Hepatocyte (in vitro differentiated cells): ENCODE measurements at regions not wholly inside any gene's neighbourhood (a gene's known extent, or its start where the extent isn't known, plus 50 kb on each side); places are given as distances from the start of the nearest gene placed in this dataset.

Experiments used
- DNase-seq: peaks from one replicate; pipeline ENCODE4 v3.0.0-alpha.2; 2016; ENCODE audit warnings: low spot score
- H2AFZ ChIP-seq: fragments of 200-600 bp; sonication (generic); 2 replicates; pipeline ENCODE4 v1.6.0; 2016; ENCODE audit warnings: antibody characterized with exemption, mild to moderate bottlenecking
- H3K27ac ChIP-seq: fragments of 200-600 bp; sonication (generic); 2 replicates; pipeline ENCODE4 v1.5.1; 2016; ENCODE audit warnings: mild to moderate bottlenecking
- H3K27me3 ChIP-seq: fragments of 200-600 bp; sonication (generic); 2 replicates; pipeline ENCODE4 v1.6.1; 2016
- H3K36me3 ChIP-seq: fragments of 200-600 bp; sonication (generic); replicated peaks from 2 replicates; pipeline ENCODE4 v1.5.1; 2016; ENCODE audit warnings: low read depth; ENCODE audit not compliant: insufficient read depth
- H3K4me1 ChIP-seq: fragments of 200-600 bp; sonication (generic); 2 replicates; pipeline ENCODE4 v1.5.1; 2016; ENCODE audit warnings: mild to moderate bottlenecking, moderate library complexity; ENCODE audit not compliant: insufficient read depth
- H3K4me2 ChIP-seq: fragments of 200-600 bp; sonication (generic); 2 replicates; pipeline ENCODE4 v1.6.0; 2016
- H3K4me3 ChIP-seq: fragments of 200-600 bp; sonication (generic); 2 replicates; pipeline ENCODE4 v1.5.1; 2016; ENCODE audit warnings: mild to moderate bottlenecking
- H3K79me2 ChIP-seq: fragments of 200-600 bp; sonication (generic); 2 replicates; pipeline ENCODE4 v1.6.0; 2017; ENCODE audit warnings: mild to moderate bottlenecking
- H3K9me2 ChIP-seq: fragments of 200-600 bp; sonication (generic); replicated peaks from 2 replicates; pipeline ENCODE4 v1.6.0; 2017; ENCODE audit warnings: mild to moderate bottlenecking; ENCODE audit not compliant: insufficient read depth
- H3K9me3 ChIP-seq: fragments of 200-600 bp; sonication (generic); 2 replicates; pipeline ENCODE4 v1.5.1; 2016; ENCODE audit warnings: low read depth, mild to moderate bottlenecking
- H4K20me1 ChIP-seq: fragments of 200-600 bp; sonication (generic); 2 replicates; pipeline ENCODE4 v1.6.0; 2016; ENCODE audit warnings: mild to moderate bottlenecking; ENCODE audit not compliant: insufficient read depth, poor library complexity, severe bottlenecking
- EZH2 ChIP-seq: fragments of 200-600 bp; sonication (generic); IDR thresholded peaks from 2 replicates; pipeline ENCODE4 v1.6.1; 2016; ENCODE audit warnings: antibody characterized with exemption, mild to moderate bottlenecking, borderline replicate concordance
- EZH2phosphoT487 ChIP-seq: fragments of 200-600 bp; sonication (generic); IDR thresholded peaks from one replicate; pipeline ENCODE4 v1.6.1; 2018; ENCODE audit warnings: antibody characterized with exemption, mild to moderate bottlenecking, low read depth, moderate library complexity; ENCODE audit not compliant: unreplicated experiment, severe bottlenecking
- WGBS: methylation state at CpG from one replicate; pipeline ENCODE4 v1.1.6; 2016; ENCODE audit warnings: low lambda C conversion rate; ENCODE audit errors: missing lambda C conversion rate; 5-methylcytosine and 5-hydroxymethylcytosine counted together
- TF ChIP-seq, protein P1 (sequence below): fragments of 200-600 bp; sonication (generic); IDR thresholded peaks from 2 replicates; pipeline ENCODE4 v1.5.1; 2016; ENCODE audit warnings: antibody characterized with exemption, mild to moderate bottlenecking; ENCODE audit not compliant: poor library complexity

GRCh38 chr18:69205925-69206324, 194.8 kb upstream of the DOK6 start:
- no peaks in the 10 kb centered on the region for H3K79me2 ChIP-seq
- TF ChIP-seq EZH2 (no peak), EZH2phosphoT487 (no peak)
- TF ChIP-seq, protein P1, sequence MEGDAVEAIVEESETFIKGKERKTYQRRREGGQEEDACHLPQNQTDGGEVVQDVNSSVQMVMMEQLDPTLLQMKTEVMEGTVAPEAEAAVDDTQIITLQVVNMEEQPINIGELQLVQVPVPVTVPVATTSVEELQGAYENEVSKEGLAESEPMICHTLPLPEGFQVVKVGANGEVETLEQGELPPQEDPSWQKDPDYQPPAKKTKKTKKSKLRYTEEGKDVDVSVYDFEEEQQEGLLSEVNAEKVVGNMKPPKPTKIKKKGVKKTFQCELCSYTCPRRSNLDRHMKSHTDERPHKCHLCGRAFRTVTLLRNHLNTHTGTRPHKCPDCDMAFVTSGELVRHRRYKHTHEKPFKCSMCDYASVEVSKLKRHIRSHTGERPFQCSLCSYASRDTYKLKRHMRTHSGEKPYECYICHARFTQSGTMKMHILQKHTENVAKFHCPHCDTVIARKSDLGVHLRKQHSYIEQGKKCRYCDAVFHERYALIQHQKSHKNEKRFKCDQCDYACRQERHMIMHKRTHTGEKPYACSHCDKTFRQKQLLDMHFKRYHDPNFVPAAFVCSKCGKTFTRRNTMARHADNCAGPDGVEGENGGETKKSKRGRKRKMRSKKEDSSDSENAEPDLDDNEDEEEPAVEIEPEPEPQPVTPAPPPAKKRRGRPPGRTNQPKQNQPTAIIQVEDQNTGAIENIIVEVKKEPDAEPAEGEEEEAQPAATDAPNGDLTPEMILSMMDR = no peak
- no peak overlapping the region for H2AFZ ChIP-seq
- no peaks in the 10 kb centered on the region for H3K9me2 ChIP-seq
- 80% methylated on average over 1 of the region's 1 CpG for WGBS
- H3K9me3 ChIP-seq = no peaks in the 10 kb centered on the region
- no peak for DNase-seq
- no peak overlapping the region for H3K4me3 ChIP-seq
- H4K20me1 ChIP-seq = no peaks in the 10 kb centered on the region
- no peaks in the 10 kb centered on the region for H3K4me1 ChIP-seq
- H3K4me2 ChIP-seq = no peak overlapping the region
- no peak overlapping the region for H3K27ac ChIP-seq
- H3K27me3 ChIP-seq = no peaks in the 10 kb centered on the region
- H3K36me3 ChIP-seq = no peaks in the 10 kb centered on the region

DNA sequence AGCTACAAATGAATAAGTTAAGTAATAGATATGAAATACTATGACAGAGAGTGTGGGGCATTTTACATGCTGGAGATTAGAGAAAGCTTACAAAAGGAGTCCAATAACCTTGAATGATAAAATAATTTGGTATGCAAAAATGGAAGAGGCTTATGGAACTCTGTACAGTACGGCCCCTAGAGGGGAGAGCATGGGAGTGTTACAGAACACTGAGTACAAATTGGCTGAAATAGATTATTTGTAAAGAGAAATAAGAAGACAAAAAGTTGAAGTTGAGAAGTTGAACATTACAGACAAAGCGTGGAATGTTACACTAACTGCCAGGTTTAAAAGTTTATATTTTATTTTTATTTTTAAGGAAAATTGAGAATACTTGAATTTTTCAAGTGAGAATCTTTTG, 192.1 kb upstream of the DOK6 start:
- Histone ChIP-seq H3K9me2 (no peaks in the 10 kb centered on the region), H3K4me1 (no peaks in the 10 kb centered on the region), H3K36me3 (no peaks in the 10 kb centered on the region), H3K27ac (no peak overlapping the region), H3K79me2 (no peaks in the 10 kb centered on the region), H4K20me1 (no peaks in the 10 kb centered on the region), H3K4me2 (no peak overlapping the region), H2AFZ (no peak overlapping the region), H3K9me3 (no peaks in the 10 kb centered on the region), H3K27me3 (no peaks in the 10 kb centered on the region), H3K4me3 (no peak overlapping the region)
- WGBS = 90% methylated on average over 2 of the region's 2 CpGs
- no peak for DNase-seq
- no peak for TF ChIP-seq EZH2phosphoT487
- no peak for TF ChIP-seq EZH2

DNA sequence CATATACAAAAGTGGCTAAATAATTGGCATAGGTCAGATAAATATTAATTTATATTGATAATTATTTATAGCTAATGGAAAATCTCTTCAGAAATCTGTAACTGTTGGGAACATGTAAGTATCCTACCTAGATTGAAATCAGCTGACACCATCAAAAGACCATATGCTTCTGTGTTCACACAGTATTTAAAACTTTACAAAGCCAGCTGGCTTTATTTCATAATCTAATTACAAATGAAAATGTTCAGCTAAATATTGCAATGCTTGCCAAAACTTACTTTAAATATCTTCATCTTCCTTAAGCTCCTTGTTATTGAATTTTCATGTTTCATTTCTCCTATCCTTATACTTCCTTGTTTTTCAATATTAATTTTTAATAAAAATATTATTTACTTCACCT, 190.9 kb upstream of the DOK6 start:
- no peaks in the 10 kb centered on the region for H3K79me2 ChIP-seq
- no peak overlapping the region for H3K27ac ChIP-seq
- no peaks in the 10 kb centered on the region for H3K9me2 ChIP-seq
- no peak overlapping the region for H3K4me3 ChIP-seq
- H3K9me3 ChIP-seq = no peaks in the 10 kb centered on the region
- H3K36me3 ChIP-seq = no peaks in the 10 kb centered on the region
- H2AFZ ChIP-seq = no peak overlapping the region
- no peak overlapping the region for H3K4me2 ChIP-seq
- DNase-seq = no peak
- TF ChIP-seq, protein P1 = no peak
- no peak for TF ChIP-seq EZH2
- TF ChIP-seq EZH2phosphoT487 = no peak
- no peaks in the 10 kb centered on the region for H4K20me1 ChIP-seq
- H3K27me3 ChIP-seq = no peaks in the 10 kb centered on the region
- no peaks in the 10 kb centered on the region for H3K4me1 ChIP-seq

DNA sequence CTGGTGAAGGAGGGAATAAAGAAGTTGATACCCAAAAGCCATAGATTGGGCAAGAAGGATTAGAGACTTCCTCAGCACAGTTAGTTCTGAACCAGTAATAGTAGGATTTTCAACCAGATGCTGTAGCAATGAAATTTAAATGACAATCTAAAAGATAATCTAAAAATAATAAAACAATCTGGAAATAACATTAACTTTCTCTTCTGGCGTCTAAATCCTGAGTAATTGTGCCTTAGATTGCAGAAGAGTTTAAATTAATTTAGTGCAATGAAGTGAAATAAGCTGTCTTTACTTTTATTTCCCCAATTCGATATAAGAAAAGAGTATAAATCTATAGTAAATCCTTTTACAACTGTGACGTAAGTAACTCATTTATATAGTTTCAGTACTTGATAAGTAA, 186.8 kb upstream of the DOK6 start:
- TF ChIP-seq, protein P1 = no peak
- TF ChIP-seq EZH2 = no peak
- TF ChIP-seq EZH2phosphoT487 = no peak
- WGBS = 79% methylated on average over 3 of the region's 3 CpGs
- H3K4me1 ChIP-seq = no peaks in the 10 kb centered on the region

More for the DNA sequence above, 186.8 kb upstream of the DOK6 start:
- Histone ChIP-seq H3K36me3 (no peaks in the 10 kb centered on the region), H3K9me3 (no peaks in the 10 kb centered on the region), H3K27me3 (no peaks in the 10 kb centered on the region), H3K27ac (no peak overlapping the region), H3K79me2 (no peaks in the 10 kb centered on the region), H3K4me2 (no peak overlapping the region), H4K20me1 (no peaks in the 10 kb centered on the region), H3K9me2 (no peaks in the 10 kb centered on the region), H2AFZ (no peak overlapping the region), H3K4me3 (no peak overlapping the region)
- DNase-seq = no peak
